OCI-LY1 (cell line): ENCODE measurements at regions not wholly inside any gene's neighbourhood (a gene's known extent, or its start where the extent isn't known, plus 50 kb on each side); places are given as distances from the start of the nearest gene placed in this dataset.

Experiments
- H2AFZ ChIP-seq: fragments of 200-600 bp; sonication (generic), shearing (Covaris generic); 2 replicates; pipeline ENCODE4 v1.6.0; 2014; ENCODE audit warnings: antibody characterized with exemption, mild to moderate bottlenecking, low read length
- H3F3A ChIP-seq: fragments of 200-600 bp; sonication (generic), shearing (Covaris generic); 2 replicates; pipeline ENCODE4 v1.6.0; 2014; ENCODE audit warnings: mild to moderate bottlenecking, antibody characterized with exemption, low read length, moderate library complexity; ENCODE audit not compliant: insufficient read depth
- H3K27ac ChIP-seq: fragments of 200-600 bp; sonication (generic); 2 replicates; pipeline ENCODE4 v1.5.1; 2014; ENCODE audit warnings: low read length, mixed run types, mild to moderate bottlenecking, low read depth; ENCODE audit not compliant: poor library complexity, severe bottlenecking
- H3K27me3 ChIP-seq: fragments of 200-600 bp; sonication (generic); 2 replicates; pipeline ENCODE4 v1.6.0; 2014; ENCODE audit warnings: antibody characterized with exemption, mild to moderate bottlenecking, low read length, moderate library complexity; ENCODE audit not compliant: insufficient read depth
- H3K36me3 ChIP-seq: fragments of 200-600 bp; sonication (generic); 2 replicates; pipeline ENCODE4 v1.6.1; 2014; ENCODE audit warnings: mild to moderate bottlenecking, antibody characterized with exemption, low read length, moderate library complexity, mixed read lengths; ENCODE audit not compliant: insufficient read depth
- H3K4me1 ChIP-seq: fragments of 200-600 bp; sonication (generic); 2 replicates; pipeline ENCODE4 v1.5.1; 2014; ENCODE audit warnings: mild to moderate bottlenecking, low read length, moderate library complexity; ENCODE audit not compliant: insufficient read depth, severe bottlenecking
- H3K4me2 ChIP-seq: fragments of 200-600 bp; sonication (generic), shearing (Covaris generic); 2 replicates; pipeline ENCODE4 v1.6.1; 2014; ENCODE audit warnings: low read length
- H3K4me3 ChIP-seq: fragments of 200-600 bp; sonication (generic); 2 replicates; pipeline ENCODE4 v1.5.1; 2014; ENCODE audit warnings: low read length, low read depth, mild to moderate bottlenecking, mixed read lengths; ENCODE audit not compliant: poor library complexity, severe bottlenecking
- H3K79me2 ChIP-seq: fragments of 200-600 bp; shearing (Covaris generic); 2 replicates; pipeline ENCODE4 v1.6.1; 2016; ENCODE audit warnings: mixed run types, low read length, mixed read lengths; ENCODE audit not compliant: insufficient read depth
- H3K9ac ChIP-seq: fragments of 200-600 bp; sonication (generic), shearing (Covaris generic); 2 replicates; pipeline ENCODE4 v1.6.1; 2014; ENCODE audit warnings: mild to moderate bottlenecking, low read length, mixed read lengths
- H3K9me2 ChIP-seq: fragments of 200-600 bp; sonication (generic), shearing (Covaris generic); 2 replicates; pipeline ENCODE4 v1.6.1; 2014; ENCODE audit warnings: low read depth, mild to moderate bottlenecking, low read length, mixed read lengths
- H3K9me3 ChIP-seq: fragments of 200-600 bp; shearing (Covaris generic); 2 replicates; pipeline ENCODE4 v1.6.1; 2014; ENCODE audit warnings: low read length, mixed read lengths
- H4K20me1 ChIP-seq: fragments of 200-600 bp; sonication (generic), shearing (Covaris generic); 2 replicates; pipeline ENCODE4 v1.6.0; 2016; ENCODE audit warnings: mild to moderate bottlenecking, low read length; ENCODE audit not compliant: insufficient read depth
- EZH2 ChIP-seq: fragments of 200-600 bp; sonication (generic), shearing (Covaris generic); IDR thresholded peaks from 2 replicates; pipeline ENCODE4 v1.8.0; 2017; ENCODE audit warnings: borderline replicate concordance, mixed run types, mild to moderate bottlenecking, antibody characterized with exemption, low read length, moderate library complexity, mixed read lengths
- TF ChIP-seq, protein P1 (sequence below): fragments of 200-600 bp; sonication (generic), shearing (Covaris generic); IDR thresholded peaks from 2 replicates; pipeline ENCODE4 v1.5.1; 2017; ENCODE audit warnings: mild to moderate bottlenecking, antibody characterized with exemption, low read length, moderate library complexity, mixed read lengths

- H3K79me2 ChIP-seq, result no peaks in the 10 kb centered on the region
- H3F3A ChIP-seq, result no peaks in the 10 kb centered on the region
- no peak overlapping the region for H3K4me3 ChIP-seq
- no peaks in the 10 kb centered on the region for H3K9me2 ChIP-seq
- H4K20me1 ChIP-seq, result no peaks in the 10 kb centered on the region
- H3K4me2 ChIP-seq, result no peak overlapping the region
- no peaks in the 10 kb centered on the region for H3K4me1 ChIP-seq
- no peak overlapping the region for H3K9ac ChIP-seq
- H3K27ac ChIP-seq, result no peak overlapping the region
- H3K9me3 ChIP-seq, result no peaks in the 10 kb centered on the region
- H3K27me3 ChIP-seq, result no peaks in the 10 kb centered on the region
- H3K36me3 ChIP-seq, result no peaks in the 10 kb centered on the region
- TF ChIP-seq, protein P1, sequence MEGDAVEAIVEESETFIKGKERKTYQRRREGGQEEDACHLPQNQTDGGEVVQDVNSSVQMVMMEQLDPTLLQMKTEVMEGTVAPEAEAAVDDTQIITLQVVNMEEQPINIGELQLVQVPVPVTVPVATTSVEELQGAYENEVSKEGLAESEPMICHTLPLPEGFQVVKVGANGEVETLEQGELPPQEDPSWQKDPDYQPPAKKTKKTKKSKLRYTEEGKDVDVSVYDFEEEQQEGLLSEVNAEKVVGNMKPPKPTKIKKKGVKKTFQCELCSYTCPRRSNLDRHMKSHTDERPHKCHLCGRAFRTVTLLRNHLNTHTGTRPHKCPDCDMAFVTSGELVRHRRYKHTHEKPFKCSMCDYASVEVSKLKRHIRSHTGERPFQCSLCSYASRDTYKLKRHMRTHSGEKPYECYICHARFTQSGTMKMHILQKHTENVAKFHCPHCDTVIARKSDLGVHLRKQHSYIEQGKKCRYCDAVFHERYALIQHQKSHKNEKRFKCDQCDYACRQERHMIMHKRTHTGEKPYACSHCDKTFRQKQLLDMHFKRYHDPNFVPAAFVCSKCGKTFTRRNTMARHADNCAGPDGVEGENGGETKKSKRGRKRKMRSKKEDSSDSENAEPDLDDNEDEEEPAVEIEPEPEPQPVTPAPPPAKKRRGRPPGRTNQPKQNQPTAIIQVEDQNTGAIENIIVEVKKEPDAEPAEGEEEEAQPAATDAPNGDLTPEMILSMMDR, result no peak
- no peak for TF ChIP-seq EZH2
- H2AFZ ChIP-seq, result no peak overlapping the region
These were observed 519.4 kb upstream of the ZNF337 start for GRCh38 chr20:26216025-26216424.

GRCh38 chr20:26214991-26215390 is 518.3 kb upstream of the ZNF337 start:
- no peaks in the 10 kb centered on the region for H3K79me2 ChIP-seq
- TF ChIP-seq, protein P1, result no peak
- no peaks in the 10 kb centered on the region for H3K27me3 ChIP-seq
- H3K36me3 ChIP-seq, result no peaks in the 10 kb centered on the region
- H2AFZ ChIP-seq, result no peak overlapping the region
- no peaks in the 10 kb centered on the region for H3K4me1 ChIP-seq
- H3F3A ChIP-seq, result no peaks in the 10 kb centered on the region
- no peak overlapping the region for H3K4me3 ChIP-seq
- no peak overlapping the region for H3K9ac ChIP-seq
- no peak overlapping the region for H3K27ac ChIP-seq
- H3K9me3 ChIP-seq, result no peaks in the 10 kb centered on the region
- H3K9me2 ChIP-seq, result no peaks in the 10 kb centered on the region
- no peaks in the 10 kb centered on the region for H4K20me1 ChIP-seq
- H3K4me2 ChIP-seq, result no peak overlapping the region

DNA sequence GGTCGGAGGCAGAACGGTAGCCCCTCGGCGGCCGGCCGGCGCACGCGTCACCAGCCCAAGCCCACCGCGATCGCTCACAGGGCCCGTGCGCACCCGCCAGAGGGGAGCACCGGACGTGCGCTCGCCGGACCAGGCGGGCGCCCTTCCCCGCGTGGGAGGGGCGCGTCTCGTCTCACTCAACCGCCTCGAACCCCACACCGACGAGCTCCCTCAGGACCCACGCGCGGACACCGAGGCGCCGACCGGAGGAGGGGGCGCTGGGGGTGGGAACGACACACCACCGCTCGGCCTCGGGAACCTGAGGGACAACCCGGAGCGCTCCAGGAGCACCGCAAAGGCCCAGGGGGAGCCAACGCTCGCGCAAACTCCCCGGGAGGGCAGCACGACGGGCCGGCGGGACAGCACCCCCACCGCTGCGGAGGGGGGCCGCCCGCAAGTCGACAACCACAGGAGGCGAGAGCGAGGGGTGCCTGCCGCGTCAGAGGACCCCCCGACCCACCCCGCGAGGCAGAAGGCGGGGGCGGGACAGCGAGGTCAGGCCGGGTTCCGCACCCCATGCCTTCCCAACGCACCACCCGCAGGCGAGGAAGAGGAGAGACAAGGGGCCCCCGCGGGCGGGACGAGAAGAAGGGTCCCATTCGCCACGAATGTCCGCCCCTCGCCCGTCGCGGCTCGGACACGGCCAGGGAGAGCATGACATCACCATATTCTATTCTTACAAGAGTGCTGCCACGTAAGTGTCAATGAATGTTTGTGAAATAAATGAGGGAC is 512.7 kb upstream of the ZNF337 start:
- Histone ChIP-seq H3K27ac (no peak overlapping the region), H2AFZ (no peak overlapping the region), H3K9ac (no peak overlapping the region), H3K27me3 (no peaks in the 10 kb centered on the region), H4K20me1 (no peaks in the 10 kb centered on the region), H3K4me2 (no peak overlapping the region), H3K9me2 (no peaks in the 10 kb centered on the region), H3K9me3 (no peaks in the 10 kb centered on the region), H3K36me3 (no peaks in the 10 kb centered on the region), H3K4me3 (no peak overlapping the region), H3K4me1 (no peaks in the 10 kb centered on the region), H3K79me2 (no peaks in the 10 kb centered on the region), H3F3A (no peaks in the 10 kb centered on the region)
- TF ChIP-seq, protein P1, result no peak
